ENCODE measurements at regions not wholly inside any gene's neighbourhood (a gene's known extent, or its start where the extent isn't known, plus 50 kb on each side); places are given as distances from the start of the nearest gene placed in this dataset.
"Not testable (repeated sequence)": the region's sequence is repeated elsewhere in the genome, so short reads cannot be mapped to it uniquely, and the experiment has no call there.

DNA sequence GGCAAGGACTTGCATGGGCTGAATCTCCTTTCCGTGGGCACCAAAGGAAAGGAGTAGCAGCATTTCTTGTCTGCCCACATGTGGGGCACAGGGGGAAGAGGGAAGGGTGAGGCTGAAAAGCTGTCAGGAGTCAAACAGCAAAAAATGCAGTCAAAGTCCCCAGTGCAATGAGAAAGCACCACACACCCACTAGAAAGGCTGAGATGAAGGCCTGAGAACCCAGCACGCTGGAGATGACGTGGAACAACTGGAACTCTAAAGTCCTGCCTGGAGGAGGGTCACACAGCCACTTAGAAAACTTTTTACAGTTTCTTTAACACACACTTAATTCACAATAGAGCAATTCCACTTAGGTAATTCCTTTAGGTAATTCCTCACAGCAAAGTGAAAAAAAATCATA, 94.6 kb upstream of the IGFBPL1 start:
- H3K36me3 ChIP-seq (ENCODE audit: control insufficient read depth in 2 of 2, extremely low read depth in 1 of 2, insufficient read depth in 2 of 2, low read length in 2 of 2), result no peaks in the 10 kb centered on the region
- intact Hi-C loops (cut with micrococcal nuclease), result no loop called here
- TF ChIP-seq MYC (IDR thresholded peaks at IDR 0.05; ENCODE audit: low read depth, low read length) (no peak), FOS (IDR thresholded peaks at IDR 0.05; ENCODE audit: borderline replicate concordance, insufficient read depth, low read length) (no peak), POLR2A (IDR thresholded peaks at IDR 0.05; ENCODE audit: low read depth, low read length) (no peak)
- TF ChIP-seq, protein P1, sequence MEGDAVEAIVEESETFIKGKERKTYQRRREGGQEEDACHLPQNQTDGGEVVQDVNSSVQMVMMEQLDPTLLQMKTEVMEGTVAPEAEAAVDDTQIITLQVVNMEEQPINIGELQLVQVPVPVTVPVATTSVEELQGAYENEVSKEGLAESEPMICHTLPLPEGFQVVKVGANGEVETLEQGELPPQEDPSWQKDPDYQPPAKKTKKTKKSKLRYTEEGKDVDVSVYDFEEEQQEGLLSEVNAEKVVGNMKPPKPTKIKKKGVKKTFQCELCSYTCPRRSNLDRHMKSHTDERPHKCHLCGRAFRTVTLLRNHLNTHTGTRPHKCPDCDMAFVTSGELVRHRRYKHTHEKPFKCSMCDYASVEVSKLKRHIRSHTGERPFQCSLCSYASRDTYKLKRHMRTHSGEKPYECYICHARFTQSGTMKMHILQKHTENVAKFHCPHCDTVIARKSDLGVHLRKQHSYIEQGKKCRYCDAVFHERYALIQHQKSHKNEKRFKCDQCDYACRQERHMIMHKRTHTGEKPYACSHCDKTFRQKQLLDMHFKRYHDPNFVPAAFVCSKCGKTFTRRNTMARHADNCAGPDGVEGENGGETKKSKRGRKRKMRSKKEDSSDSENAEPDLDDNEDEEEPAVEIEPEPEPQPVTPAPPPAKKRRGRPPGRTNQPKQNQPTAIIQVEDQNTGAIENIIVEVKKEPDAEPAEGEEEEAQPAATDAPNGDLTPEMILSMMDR (IDR thresholded peaks at IDR 0.05; ENCODE audit: extremely low read depth in 1 of 2, insufficient read depth in 1 of 2, low read depth in 1 of 2, low read length in 2 of 2), result no peak
- no peak overlapping the region for H2AFZ ChIP-seq (ENCODE audit: low read depth, low read length)
- H3K4me1 ChIP-seq (ENCODE audit: control insufficient read depth, extremely low read depth, insufficient read depth, low read length), result no peaks in the 10 kb centered on the region
- H3K9ac ChIP-seq (replicated peaks; ENCODE audit: extremely low read depth, insufficient read depth, low read length), result no peak overlapping the region
- H3K9me1 ChIP-seq (replicated peaks; ENCODE audit: control insufficient read depth, extremely low read depth, insufficient read depth, low read length), result no peaks in the 10 kb centered on the region
- H3K79me2 ChIP-seq (ENCODE audit: control insufficient read depth, insufficient read depth, low read length), result no peaks in the 10 kb centered on the region
- no TSS peak for BruUV-seq (replicated peaks)
- no peak overlapping the region for H3K27ac ChIP-seq (ENCODE audit: insufficient read depth, low read depth, low read length)
- dilution Hi-C loops (cut with MboI; ENCODE audit: extremely low pct_ligation_motif_present, low sequenced_read_pairs), result no loop called here
- POLR2A ChIA-PET, result no interaction called here
- DNase-seq (ENCODE audit: low read depth, low spot score) (no peak), FAIRE-seq (no peak)
- H4K20me1 ChIP-seq (replicated peaks; ENCODE audit: control insufficient read depth, extremely low read depth, insufficient read depth, low read length), result no peaks in the 10 kb centered on the region
- H3K4me2 ChIP-seq (ENCODE audit: insufficient read depth, low read length), result no peak overlapping the region
- CTCF ChIA-PET, result no interaction called here
- no peak overlapping the region for H3K4me3 ChIP-seq (replicated peaks in 1 of 3; ENCODE audit: insufficient read depth in 1 of 3, low read depth in 1 of 3, low read length in 3 of 3)
- peaks cover 0 to 2% of the 10 kb centered on the region in 2 experiments for H3K27me3 ChIP-seq (ENCODE audit: control insufficient read depth in 2 of 2, insufficient read depth in 2 of 2, low read length in 2 of 2)
- H3K9me3 ChIP-seq (replicated peaks; ENCODE audit: control insufficient read depth, insufficient read depth, low read length), result no peaks in the 10 kb centered on the region

DNA sequence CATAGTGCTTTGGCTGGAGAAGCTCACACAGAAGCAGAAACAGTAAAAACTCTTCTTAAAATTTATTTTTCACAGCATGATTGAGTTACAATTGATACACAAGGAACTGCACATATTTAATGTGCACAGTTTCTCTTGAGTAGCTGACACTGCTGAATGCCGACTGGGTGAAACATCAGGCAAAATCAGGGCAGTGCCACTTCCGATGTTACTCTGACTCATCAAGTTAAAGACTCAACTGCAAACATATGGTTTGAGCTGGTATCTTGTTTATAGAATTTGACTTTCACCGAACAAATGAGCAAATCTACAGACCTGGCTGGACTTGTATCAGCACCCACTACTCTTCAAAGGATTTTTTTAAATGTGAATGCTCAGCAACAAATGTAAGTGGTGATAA, 92.0 kb upstream of the IGFBPL1 start:
- peak; percentile 18 for FAIRE-seq
- CTCF ChIA-PET, result not testable (repeated sequence)

DNA sequence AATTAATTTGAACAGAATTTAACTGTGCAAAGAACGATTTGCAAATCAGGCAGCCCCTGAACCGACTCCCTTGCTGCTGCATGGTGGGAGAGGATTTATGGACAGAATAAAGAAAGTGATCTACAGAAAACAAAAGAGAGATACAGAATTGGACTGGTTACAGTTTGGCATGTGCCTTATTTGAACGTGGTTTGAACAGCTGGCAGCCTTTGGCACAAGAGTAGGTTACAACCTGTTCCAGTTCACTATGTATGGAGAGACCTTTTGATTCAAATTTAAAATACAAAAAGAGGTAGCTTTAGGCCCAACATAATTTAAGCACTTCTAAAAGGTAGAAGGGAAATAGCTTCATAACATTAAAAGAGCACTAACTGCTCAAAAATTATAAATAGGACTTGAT, 90.8 kb upstream of the IGFBPL1 start:
- H3K27me3 ChIP-seq (ENCODE audit: control insufficient read depth in 2 of 2, insufficient read depth in 2 of 2, low read length in 2 of 2); H3K4me3 ChIP-seq (replicated peaks in 1 of 3; ENCODE audit: insufficient read depth in 1 of 3, low read depth in 1 of 3, low read length in 3 of 3); dilution Hi-C loops (cut with MboI; ENCODE audit: extremely low pct_ligation_motif_present, low sequenced_read_pairs); H3K9ac ChIP-seq (replicated peaks; ENCODE audit: extremely low read depth, insufficient read depth, low read length); H3K4me1 ChIP-seq (ENCODE audit: control insufficient read depth, extremely low read depth, insufficient read depth, low read length); intact Hi-C loops (cut with micrococcal nuclease); POLR2A ChIA-PET; H3K27ac ChIP-seq (ENCODE audit: insufficient read depth, low read depth, low read length); H3K9me1 ChIP-seq (replicated peaks; ENCODE audit: control insufficient read depth, extremely low read depth, insufficient read depth, low read length); H3K4me2 ChIP-seq (ENCODE audit: insufficient read depth, low read length); H3K79me2 ChIP-seq (ENCODE audit: control insufficient read depth, insufficient read depth, low read length); FAIRE-seq; CTCF ChIA-PET; H3K36me3 ChIP-seq (ENCODE audit: control insufficient read depth in 2 of 2, extremely low read depth in 1 of 2, insufficient read depth in 2 of 2, low read length in 2 of 2); H2AFZ ChIP-seq (ENCODE audit: low read depth, low read length); H4K20me1 ChIP-seq (replicated peaks; ENCODE audit: control insufficient read depth, extremely low read depth, insufficient read depth, low read length); BruUV-seq (replicated peaks); DNase-seq (ENCODE audit: low read depth, low spot score); H3K9me3 ChIP-seq (replicated peaks; ENCODE audit: control insufficient read depth, insufficient read depth, low read length): not testable (repeated sequence)

More for the DNA sequence above, 92.0 kb upstream of the IGFBPL1 start:
- intact Hi-C loops (cut with micrococcal nuclease); H3K27ac ChIP-seq (ENCODE audit: insufficient read depth, low read depth, low read length); H3K36me3 ChIP-seq (ENCODE audit: control insufficient read depth in 2 of 2, extremely low read depth in 1 of 2, insufficient read depth in 2 of 2, low read length in 2 of 2); dilution Hi-C loops (cut with MboI; ENCODE audit: extremely low pct_ligation_motif_present, low sequenced_read_pairs); H3K9ac ChIP-seq (replicated peaks; ENCODE audit: extremely low read depth, insufficient read depth, low read length); BruUV-seq (replicated peaks); H3K79me2 ChIP-seq (ENCODE audit: control insufficient read depth, insufficient read depth, low read length); H2AFZ ChIP-seq (ENCODE audit: low read depth, low read length); H3K27me3 ChIP-seq (ENCODE audit: control insufficient read depth in 2 of 2, insufficient read depth in 2 of 2, low read length in 2 of 2); H3K4me3 ChIP-seq (replicated peaks in 1 of 3; ENCODE audit: insufficient read depth in 1 of 3, low read depth in 1 of 3, low read length in 3 of 3); H3K9me3 ChIP-seq (replicated peaks; ENCODE audit: control insufficient read depth, insufficient read depth, low read length); H3K4me1 ChIP-seq (ENCODE audit: control insufficient read depth, extremely low read depth, insufficient read depth, low read length); H4K20me1 ChIP-seq (replicated peaks; ENCODE audit: control insufficient read depth, extremely low read depth, insufficient read depth, low read length); H3K9me1 ChIP-seq (replicated peaks; ENCODE audit: control insufficient read depth, extremely low read depth, insufficient read depth, low read length): not testable (repeated sequence)
- peak overlapping the region; percentile 36 for H3K4me2 ChIP-seq (ENCODE audit: insufficient read depth, low read length)
- DNase-seq (ENCODE audit: low read depth, low spot score), result peak; percentile 16
- POLR2A ChIA-PET, result interaction anchor here (0.6 kb wide), 1 partner anchor 377 kb away, joined by 5 read pairs; no protein-coding TSS in a partner anchor
- TF ChIP-seq FOS (IDR thresholded peaks at IDR 0.05; ENCODE audit: borderline replicate concordance, insufficient read depth, low read length), result peak; percentile 27
